ENCODE measurements at regions not wholly inside any gene's neighbourhood (a gene's known extent, or its start where the extent isn't known, plus 50 kb on each side); places are given as distances from the start of the nearest gene placed in this dataset.
A peak's percentile ranks its signal among the peaks of the same experiment; 100 is the strongest.

DNA sequence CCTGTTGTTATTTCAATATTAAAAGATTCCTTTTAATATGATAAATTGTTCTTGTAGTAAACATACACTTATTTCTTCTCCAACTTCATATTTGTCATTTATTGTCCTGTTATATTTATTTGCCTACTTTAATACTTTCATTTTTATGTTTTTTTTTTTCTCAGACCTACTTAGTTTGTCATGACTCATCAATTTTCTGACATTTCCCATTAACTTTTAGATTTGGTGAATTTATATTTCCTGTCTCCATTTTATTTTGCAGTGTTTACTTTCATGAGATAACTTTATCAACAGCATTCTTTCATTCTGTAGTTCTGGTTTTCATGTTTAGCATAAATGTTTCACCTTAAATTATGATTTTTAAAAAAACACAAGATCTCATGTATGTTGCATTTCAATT is 788.7 kb downstream of the EFNA5 start:
- ATAC-seq (no peak), DNase-seq (no peak)
- Histone ChIP-seq H3K27me3 (ENCODE audit: control insufficient read depth, insufficient read depth) (no peaks in the 10 kb centered on the region), H3K9me3 (ENCODE audit: control insufficient read depth, low read length) (no peaks in the 10 kb centered on the region), H3K4me1 (ENCODE audit: control insufficient read depth, insufficient read depth, low read length) (no peaks in the 10 kb centered on the region), H3K27ac (ENCODE audit: low read length) (no peak overlapping the region), H3K4me3 (ENCODE audit: low read length) (no peak overlapping the region)
- intact Hi-C loops (cut with DNase I) = no loop called here

DNA sequence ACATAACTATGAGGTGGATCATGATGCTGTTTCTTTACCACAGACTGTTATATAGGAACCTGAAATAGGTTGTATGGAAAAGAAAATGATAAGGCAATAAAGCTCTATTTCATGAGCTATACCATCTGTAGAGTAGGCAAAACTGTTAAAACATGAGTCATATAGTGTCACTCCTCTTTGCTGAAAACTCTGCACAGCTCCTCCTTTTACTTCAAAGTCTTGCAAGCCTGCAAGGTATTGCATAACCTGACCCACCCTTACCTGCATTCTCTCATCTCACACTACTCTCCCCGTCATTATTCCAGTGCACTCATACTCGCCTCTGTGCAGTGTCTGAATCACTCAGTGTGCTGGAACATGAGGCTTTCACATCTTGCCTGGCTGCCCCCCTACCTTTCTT is 790.1 kb downstream of the EFNA5 start:
- DNase-seq (no peak), ATAC-seq (no peak)
- Histone ChIP-seq H3K4me1 (ENCODE audit: control insufficient read depth, insufficient read depth, low read length) (no peaks in the 10 kb centered on the region), H3K27me3 (ENCODE audit: control insufficient read depth, insufficient read depth) (no peaks in the 10 kb centered on the region), H3K4me3 (ENCODE audit: low read length) (no peak overlapping the region), H3K9me3 (ENCODE audit: control insufficient read depth, low read length) (no peaks in the 10 kb centered on the region), H3K27ac (ENCODE audit: low read length) (no peak overlapping the region)
- intact Hi-C loops (cut with DNase I) = no loop called here
- WGBS = 88% methylated on average over 2 of the region's 2 CpGs

DNA sequence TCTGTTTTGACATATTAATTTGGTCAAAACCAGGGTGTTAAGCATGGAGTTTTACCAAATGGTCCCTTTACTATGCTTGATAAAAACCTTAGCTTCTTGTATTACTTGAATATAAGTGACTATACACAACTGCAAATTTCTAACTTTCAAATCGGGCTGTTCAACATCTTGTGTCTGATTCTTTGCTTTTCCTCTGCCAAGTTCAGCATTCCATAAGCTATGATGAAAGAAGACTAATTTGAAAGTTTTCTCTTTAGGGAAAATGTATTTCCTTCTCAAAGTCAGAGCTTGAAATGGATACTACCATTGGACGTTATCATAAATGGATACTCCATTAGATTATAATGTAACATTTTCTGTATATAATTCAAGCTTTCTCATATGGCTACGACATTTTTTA is 792.9 kb downstream of the EFNA5 start:
- no peaks in the 10 kb centered on the region for H3K27me3 ChIP-seq (ENCODE audit: control insufficient read depth, insufficient read depth)
- WGBS = 62% methylated on average over 3 of the region's 3 CpGs
- no peak for DNase-seq
- no peak for ATAC-seq
- no peak overlapping the region for H3K27ac ChIP-seq (ENCODE audit: low read length)
- no peaks in the 10 kb centered on the region for H3K9me3 ChIP-seq (ENCODE audit: control insufficient read depth, low read length)
- H3K4me3 ChIP-seq (ENCODE audit: low read length) = no peak overlapping the region
- no peaks in the 10 kb centered on the region for H3K4me1 ChIP-seq (ENCODE audit: control insufficient read depth, insufficient read depth, low read length)
- intact Hi-C loops (cut with DNase I) = loop anchor here in 1 of 4 donors (10.0 kb wide), 1 partner anchor 613 kb away; no protein-coding TSS in a partner anchor

DNA sequence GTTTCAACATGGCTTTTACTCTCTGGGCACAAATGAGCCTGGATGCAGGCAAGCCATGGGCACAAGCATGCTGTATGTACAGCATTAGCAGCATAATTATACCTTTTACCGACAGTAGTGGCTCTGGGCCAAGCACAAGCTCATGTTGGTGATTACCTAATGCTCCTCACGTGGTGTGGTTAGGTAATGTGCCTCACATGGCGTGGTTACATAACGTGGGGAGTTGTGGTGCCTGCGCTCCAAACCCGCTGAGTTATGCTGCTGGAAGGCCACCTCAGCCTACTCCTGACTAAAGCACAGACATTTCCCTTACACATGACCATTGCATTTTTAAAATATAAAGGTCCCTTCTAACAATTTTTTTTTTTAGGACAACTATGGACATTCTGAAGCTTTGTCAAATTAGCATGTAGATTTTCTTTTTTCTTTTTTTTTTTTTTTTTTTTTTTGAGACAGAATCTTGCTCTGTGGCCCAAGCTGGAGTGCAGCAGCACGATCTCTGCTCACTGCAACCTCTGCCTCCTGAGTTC is 794.0 kb downstream of the EFNA5 start:
- 90% methylated on average over 7 of the region's 7 CpGs for WGBS
- Histone ChIP-seq H3K27ac (ENCODE audit: low read length) (no peak overlapping the region), H3K9me3 (ENCODE audit: control insufficient read depth, low read length) (no peaks in the 10 kb centered on the region), H3K27me3 (ENCODE audit: control insufficient read depth, insufficient read depth) (no peaks in the 10 kb centered on the region), H3K4me1 (ENCODE audit: control insufficient read depth, insufficient read depth, low read length) (no peaks in the 10 kb centered on the region), H3K4me3 (ENCODE audit: low read length) (no peak overlapping the region)
- DNase-seq (no peak), ATAC-seq (no peak)
- intact Hi-C loops (cut with DNase I) = loop anchor here in 1 of 4 donors (10.0 kb wide), 1 partner anchor 612 kb away; no protein-coding TSS in a partner anchor

DNA sequence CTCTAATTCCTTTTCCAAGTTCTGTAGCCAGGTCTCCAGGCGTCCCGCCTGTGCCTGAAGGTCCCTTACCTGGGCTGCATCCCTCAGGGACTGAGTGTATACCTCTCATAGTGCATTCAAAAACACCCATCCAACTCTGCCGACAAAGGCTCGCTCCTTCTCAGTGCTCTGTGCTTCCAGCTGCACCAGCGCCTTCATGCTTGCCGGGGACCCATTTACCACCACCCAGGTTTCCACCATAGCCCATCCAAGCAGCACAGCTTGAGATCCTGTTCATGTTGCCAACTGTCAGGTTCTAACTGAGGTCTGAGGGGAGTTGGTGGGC is 794.5 kb downstream of the EFNA5 start:
- DNase-seq = no peak
- H3K27me3 ChIP-seq (ENCODE audit: control insufficient read depth, insufficient read depth) = no peaks in the 10 kb centered on the region
- H3K27ac ChIP-seq (ENCODE audit: low read length) = no peak overlapping the region
- ATAC-seq = no peak
- no peaks in the 10 kb centered on the region for H3K4me1 ChIP-seq (ENCODE audit: control insufficient read depth, insufficient read depth, low read length)
- no peak overlapping the region for H3K4me3 ChIP-seq (ENCODE audit: low read length)
- H3K9me3 ChIP-seq (ENCODE audit: control insufficient read depth, low read length) = no peaks in the 10 kb centered on the region
- 95% methylated on average over 6 of the region's 6 CpGs for WGBS
- intact Hi-C loops (cut with DNase I) = loop anchor here in 1 of 4 donors (10.0 kb wide), 1 partner anchor 611 kb away; no protein-coding TSS in a partner anchor

DNA sequence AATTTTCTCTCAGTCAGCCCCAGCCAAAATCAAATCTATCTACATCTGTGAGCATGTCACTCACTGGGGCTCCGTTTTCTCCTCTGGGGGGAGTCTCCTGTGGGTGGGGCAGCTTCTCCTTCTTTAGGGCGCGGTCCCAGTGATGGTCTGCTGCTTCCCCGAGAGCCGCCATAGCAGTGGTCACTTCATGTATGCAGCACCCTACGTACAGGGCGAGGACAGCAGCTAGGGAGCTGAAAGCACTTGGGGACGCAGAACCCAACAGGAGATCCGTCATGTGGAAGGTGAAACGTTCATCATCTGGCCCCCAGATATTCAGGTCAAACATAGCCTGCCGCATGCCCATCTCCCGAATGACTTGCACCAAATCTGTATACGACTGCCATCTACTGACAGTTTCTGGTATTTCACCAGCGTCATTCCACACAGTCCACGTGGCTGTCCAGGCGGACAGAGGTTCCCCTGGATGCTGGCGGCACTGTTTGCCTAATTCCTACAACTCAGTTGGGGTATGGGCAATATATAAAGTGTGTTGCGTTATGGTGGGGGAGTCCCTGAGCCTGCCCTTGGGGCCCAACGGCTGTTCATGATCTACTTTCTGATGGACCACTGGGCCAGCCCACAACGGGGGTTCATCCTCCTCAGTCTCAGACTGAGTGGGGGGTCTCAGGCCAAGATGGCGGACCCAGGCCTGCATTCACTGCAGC is 795.0 kb downstream of the EFNA5 start:
- H3K4me3 ChIP-seq (ENCODE audit: low read length) = no peak overlapping the region
- intact Hi-C loops (cut with DNase I) = loop anchor here in 1 of 4 donors (10.0 kb wide), 1 partner anchor 611 kb away; no protein-coding TSS in a partner anchor
- no peak overlapping the region for H3K27ac ChIP-seq (ENCODE audit: low read length)
- H3K4me1 ChIP-seq (ENCODE audit: control insufficient read depth, insufficient read depth, low read length) = no peaks in the 10 kb centered on the region
- H3K9me3 ChIP-seq (ENCODE audit: control insufficient read depth, low read length) = no peaks in the 10 kb centered on the region
- ATAC-seq (peak; percentile 24 to 59), DNase-seq (peak in 1 of 3 donors; percentile 33)
- WGBS = 80% methylated on average over 21 of the region's 21 CpGs
- H3K27me3 ChIP-seq (ENCODE audit: control insufficient read depth, insufficient read depth) = no peaks in the 10 kb centered on the region

DNA sequence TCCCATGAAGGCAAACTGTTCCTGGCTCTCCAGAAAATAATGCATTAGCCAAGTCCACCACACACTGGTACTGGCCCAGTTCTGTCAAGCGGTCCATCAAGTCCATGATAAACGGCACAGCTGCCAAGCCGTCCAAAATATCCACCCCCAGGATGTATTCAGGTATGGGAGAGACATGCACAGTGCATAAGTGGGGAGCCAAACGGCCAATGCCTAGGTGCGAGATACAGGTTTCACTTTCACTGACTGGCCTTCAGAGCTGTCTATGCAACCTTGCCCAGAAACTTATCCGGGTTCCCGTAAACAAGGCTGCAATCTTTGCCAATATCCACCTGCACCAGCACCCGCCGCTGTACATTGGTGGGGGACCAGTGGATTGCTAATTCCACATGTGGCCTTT is 795.8 kb downstream of the EFNA5 start:
- no peaks in the 10 kb centered on the region for H3K9me3 ChIP-seq (ENCODE audit: control insufficient read depth, low read length)
- no peak for DNase-seq
- H3K4me3 ChIP-seq (ENCODE audit: low read length) = no peak overlapping the region
- H3K4me1 ChIP-seq (ENCODE audit: control insufficient read depth, insufficient read depth, low read length) = no peaks in the 10 kb centered on the region
- ATAC-seq = no peak
- H3K27ac ChIP-seq (ENCODE audit: low read length) = no peak overlapping the region
- no peaks in the 10 kb centered on the region for H3K27me3 ChIP-seq (ENCODE audit: control insufficient read depth, insufficient read depth)
- WGBS = 94% methylated on average over 9 of the region's 9 CpGs
- intact Hi-C loops (cut with DNase I) = loop anchor here in 1 of 4 donors (10.0 kb wide), 1 partner anchor 610 kb away; no protein-coding TSS in a partner anchor

DNA sequence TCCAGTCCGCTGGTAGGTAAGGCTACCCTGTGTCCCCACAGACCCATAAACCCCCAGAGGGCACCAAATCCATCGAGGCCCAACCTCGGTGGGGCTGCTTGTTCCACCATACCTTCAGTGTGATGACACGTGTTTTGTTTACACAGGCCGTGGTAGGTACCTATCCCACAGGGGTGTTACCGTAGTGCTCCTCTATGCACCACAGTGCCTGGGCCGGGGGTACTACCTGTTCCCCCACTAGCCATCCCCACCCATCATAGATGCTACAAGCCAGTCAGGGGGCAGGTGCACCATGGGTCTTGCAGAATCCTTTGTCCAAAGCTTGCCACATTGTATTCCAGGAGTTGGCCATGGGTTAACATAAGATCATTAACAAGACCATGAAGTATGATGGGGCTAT is 796.2 kb downstream of the EFNA5 start:
- peak in 1 of 3 donors; percentile 28 for DNase-seq
- ATAC-seq = no peak
- Histone ChIP-seq H3K4me1 (ENCODE audit: control insufficient read depth, insufficient read depth, low read length) (no peaks in the 10 kb centered on the region), H3K9me3 (ENCODE audit: control insufficient read depth, low read length) (no peaks in the 10 kb centered on the region), H3K27me3 (ENCODE audit: control insufficient read depth, insufficient read depth) (no peaks in the 10 kb centered on the region), H3K27ac (ENCODE audit: low read length) (no peak overlapping the region), H3K4me3 (ENCODE audit: low read length) (no peak overlapping the region)
- intact Hi-C loops (cut with DNase I) = loop anchor here in 1 of 4 donors (10.0 kb wide), 1 partner anchor 610 kb away; no protein-coding TSS in a partner anchor
- WGBS = 95% methylated on average over 7 of the region's 7 CpGs

DNA sequence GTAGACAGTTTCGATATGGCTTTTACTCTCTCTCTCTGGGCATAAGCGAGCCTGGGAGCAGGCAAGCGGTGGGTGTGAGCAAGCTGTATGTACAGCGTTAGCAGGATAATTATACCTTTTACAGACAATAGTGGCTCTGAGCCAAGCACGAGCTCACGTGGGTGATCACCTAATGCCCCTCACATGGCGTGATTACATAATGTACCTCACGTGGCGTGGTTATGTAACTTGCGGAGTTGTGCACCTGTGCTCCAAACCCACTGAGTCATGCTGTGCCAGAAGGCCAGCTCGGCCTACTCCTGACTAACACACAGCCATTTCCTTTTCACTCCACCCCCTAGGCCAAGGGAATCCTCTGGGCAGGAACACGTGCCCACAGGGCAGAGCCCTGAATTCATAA is 797.2 kb downstream of the EFNA5 start:
- intact Hi-C loops (cut with DNase I) = loop anchor here in 1 of 4 donors (10.0 kb wide), 1 partner anchor 609 kb away; no protein-coding TSS in a partner anchor
- Histone ChIP-seq H3K4me1 (ENCODE audit: control insufficient read depth, insufficient read depth, low read length) (no peaks in the 10 kb centered on the region), H3K9me3 (ENCODE audit: control insufficient read depth, low read length) (no peaks in the 10 kb centered on the region), H3K27me3 (ENCODE audit: control insufficient read depth, insufficient read depth) (no peaks in the 10 kb centered on the region), H3K4me3 (ENCODE audit: low read length) (no peak overlapping the region), H3K27ac (ENCODE audit: low read length) (no peak overlapping the region)
- 76% methylated on average over 12 of the region's 12 CpGs for WGBS
- ATAC-seq (no peak), DNase-seq (peak in 1 of 3 donors; percentile 9)

DNA sequence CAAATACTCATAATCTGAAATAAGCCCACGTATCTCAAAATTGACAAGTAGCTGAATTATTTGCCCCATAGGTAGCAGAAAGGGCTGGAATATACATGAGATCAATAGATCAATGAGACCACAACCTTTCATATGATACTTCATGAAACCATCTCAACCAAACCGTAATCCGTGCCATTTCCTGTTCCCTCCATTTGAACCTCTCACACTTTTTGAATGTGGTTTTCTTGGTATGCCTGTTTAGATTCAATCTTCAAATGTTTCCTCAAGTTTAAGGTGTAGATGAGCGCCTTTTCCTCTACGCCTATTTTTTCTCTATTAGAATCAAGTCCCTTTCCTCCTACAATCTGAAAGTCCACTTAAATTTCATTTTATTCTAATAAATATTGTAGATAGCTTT is 805.5 kb downstream of the EFNA5 start:
- no peaks in the 10 kb centered on the region for H3K9me3 ChIP-seq (ENCODE audit: control insufficient read depth, low read length)
- H3K27me3 ChIP-seq (ENCODE audit: control insufficient read depth, insufficient read depth) = no peaks in the 10 kb centered on the region
- WGBS = 90% methylated on average over 5 of the region's 5 CpGs
- H3K4me3 ChIP-seq (ENCODE audit: low read length) = no peak overlapping the region
- H3K27ac ChIP-seq (ENCODE audit: low read length) = no peak overlapping the region
- ATAC-seq (no peak), DNase-seq (no peak)
- intact Hi-C loops (cut with DNase I) = no loop called here
- no peaks in the 10 kb centered on the region for H3K4me1 ChIP-seq (ENCODE audit: control insufficient read depth, insufficient read depth, low read length)

DNA sequence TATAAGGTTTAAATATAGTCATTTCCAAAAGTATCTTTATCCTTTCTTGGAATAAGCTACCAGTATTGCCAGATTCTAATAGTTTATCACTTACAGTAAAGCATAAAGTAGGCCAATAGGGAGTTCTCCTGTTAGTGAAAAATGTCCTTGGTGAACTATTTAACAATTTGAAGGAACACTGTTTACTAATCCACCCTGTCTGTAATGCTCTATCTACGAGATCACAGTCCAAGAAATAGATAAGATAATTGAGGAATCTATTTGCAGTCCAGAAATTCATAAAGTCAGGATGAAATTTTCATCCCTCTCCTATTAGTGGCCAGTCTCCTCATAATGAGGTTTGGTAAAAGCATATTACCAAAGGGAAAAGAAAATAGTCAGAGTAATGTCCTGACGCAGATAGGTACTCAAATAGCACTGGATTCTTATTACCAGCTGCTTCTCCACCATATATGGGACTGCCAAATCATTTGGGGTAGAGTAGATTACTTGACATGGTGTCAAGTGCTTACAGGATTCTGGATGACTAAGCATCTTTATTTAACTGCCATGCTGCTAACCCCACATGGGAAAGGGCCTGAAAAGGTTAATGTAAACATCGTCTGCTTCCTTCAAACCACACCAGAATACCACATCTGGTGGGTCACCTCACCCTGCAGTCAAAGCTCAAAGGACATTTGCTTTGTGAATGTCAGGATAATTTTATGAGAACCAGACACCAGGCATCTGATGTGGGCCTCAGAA is 808.1 kb downstream of the EFNA5 start:
- H3K27ac ChIP-seq (ENCODE audit: low read length) = no peak overlapping the region
- H3K27me3 ChIP-seq (ENCODE audit: control insufficient read depth, insufficient read depth) = no peaks in the 10 kb centered on the region
- H3K9me3 ChIP-seq (ENCODE audit: control insufficient read depth, low read length) = no peaks in the 10 kb centered on the region
- ATAC-seq (peak in 1 of 2 donors; percentile 28), DNase-seq (no peak)
- no peak overlapping the region for H3K4me3 ChIP-seq (ENCODE audit: low read length)
- 29% methylated on average over 3 of the region's 3 CpGs for WGBS
- intact Hi-C loops (cut with DNase I) = no loop called here
- no peaks in the 10 kb centered on the region for H3K4me1 ChIP-seq (ENCODE audit: control insufficient read depth, insufficient read depth, low read length)

Data from right cardiac atrium (tissue), 5 donors.